GM18507 (cell line): ENCODE measurements at regions not wholly inside any gene's neighbourhood (a gene's known extent, or its start where the extent isn't known, plus 50 kb on each side); places are given as distances from the start of the nearest gene placed in this dataset.

ENCODE experiments used
- DNase-seq: peaks from one replicate; pipeline ENCODE4 v3.0.0; 2011; ENCODE audit warnings: low read depth; ENCODE audit not compliant: insufficient read length; ENCODE audit errors: extremely low spot score
- FAIRE-seq: peaks from 2 replicates; lab custom pipeline; 2011; peaks lifted over from hg19 to GRCh38; lab: Jason Lieb, UNC

GRCh38 chr1:201714542-201715329 is 114.2 kb upstream of the IPO9 start:
- no peak for DNase-seq
- FAIRE-seq: no peak

GRCh38 chr1:201715351-201715750 is 113.6 kb upstream of the IPO9 start:
- FAIRE-seq (no peak), DNase-seq (no peak)

GRCh38 chr1:201715801-201716741 is 112.9 kb upstream of the IPO9 start:
- peak; percentile 48 for FAIRE-seq

GRCh38 chr1:201716742-201717135 is 112.2 kb upstream of the IPO9 start:
- DNase-seq (no peak), FAIRE-seq (no peak)

More at GRCh38 chr1:201715801-201716741, 112.9 kb upstream of the IPO9 start:
- no peak for DNase-seq

- no peak for FAIRE-seq
- DNase-seq: no peak
These were observed 111.7 kb upstream of the IPO9 start for GRCh38 chr1:201717286-201717685.

- DNase-seq (no peak), FAIRE-seq (no peak)
These were observed 110.4 kb upstream of the IPO9 start for GRCh38 chr1:201718346-201719202.

GRCh38 chr1:201719812-201720521 is 109.0 kb upstream of the IPO9 start:
- FAIRE-seq (no peak), DNase-seq (no peak)

- FAIRE-seq: no peak
- DNase-seq: no peak
These were observed 108.5 kb upstream of the IPO9 start for GRCh38 chr1:201720522-201720844.

- no peak for DNase-seq
- FAIRE-seq: no peak
These were observed 107.6 kb upstream of the IPO9 start for GRCh38 chr1:201721082-201722049.

GRCh38 chr1:201724039-201724765 is 104.8 kb upstream of the IPO9 start:
- FAIRE-seq (no peak), DNase-seq (no peak)

GRCh38 chr1:201724766-201725118 is 104.2 kb upstream of the IPO9 start:
- no peak for DNase-seq
- FAIRE-seq: no peak

- no peak for FAIRE-seq
- no peak for DNase-seq
These were observed 102.3 kb upstream of the IPO9 start for GRCh38 chr1:201726700-201727099.

- DNase-seq: no peak
These were observed 100.2 kb upstream of the IPO9 start for GRCh38 chr1:201728731-201729130.

GRCh38 chr1:201729973-201730608 is 98.9 kb upstream of the IPO9 start:
- FAIRE-seq (no peak), DNase-seq (no peak)

More at GRCh38 chr1:201728731-201729130, 100.2 kb upstream of the IPO9 start:
- FAIRE-seq: no peak

GRCh38 chr1:201730611-201731010 is 98.3 kb upstream of the IPO9 start:
- FAIRE-seq (no peak), DNase-seq (no peak)

GRCh38 chr1:201731142-201731541 is 97.8 kb upstream of the IPO9 start:
- FAIRE-seq: no peak
- no peak for DNase-seq

GRCh38 chr1:201731592-201731991 is 97.4 kb upstream of the IPO9 start:
- no peak for DNase-seq

More at GRCh38 chr1:201731592-201731991, 97.4 kb upstream of the IPO9 start:
- no peak for FAIRE-seq
